ENCODE measurements at regions not wholly inside any gene's neighbourhood (a gene's known extent, or its start where the extent isn't known, plus 50 kb on each side); places are given as distances from the start of the nearest gene placed in this dataset.
"Not testable (repeated sequence)": the region's sequence is repeated elsewhere in the genome, so short reads cannot be mapped to it uniquely, and the experiment has no call there.

DNA sequence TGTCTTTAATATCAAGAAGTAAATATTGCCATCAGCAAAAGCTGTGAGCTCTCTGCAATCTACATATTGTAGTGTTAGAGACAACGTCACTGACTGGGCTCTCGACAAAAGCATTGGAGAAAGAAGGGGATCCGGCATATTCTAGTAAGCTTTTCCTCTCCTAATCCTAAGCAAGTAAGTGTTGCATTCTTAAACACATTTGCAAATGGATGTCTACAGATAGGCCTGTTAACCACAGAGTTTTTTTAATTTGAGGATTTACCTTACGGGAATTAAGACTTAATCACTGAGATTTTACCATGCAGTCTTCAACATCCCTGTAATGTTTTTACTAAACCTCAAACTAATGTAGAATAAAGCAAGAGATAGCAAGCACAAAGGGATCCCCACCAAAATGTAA, 426.5 kb upstream of the CAMK1G start:
- intact Hi-C loops (cut with micrococcal nuclease): no loop called here
- Mint-ChIP-seq H3K27ac (no peak overlapping the region), H3K27me3 (ENCODE audit: low read depth) (no peaks in the 10 kb centered on the region), H3K36me3 (ENCODE audit: low read depth) (no peaks in the 10 kb centered on the region), H3K4me1 (ENCODE audit: low read depth) (no peaks in the 10 kb centered on the region), H3K9me3 (no peaks in the 10 kb centered on the region), H3K4me3 (no peak overlapping the region)
- no peak for DNase-seq
- CTCF ChIA-PET: no interaction called here

DNA sequence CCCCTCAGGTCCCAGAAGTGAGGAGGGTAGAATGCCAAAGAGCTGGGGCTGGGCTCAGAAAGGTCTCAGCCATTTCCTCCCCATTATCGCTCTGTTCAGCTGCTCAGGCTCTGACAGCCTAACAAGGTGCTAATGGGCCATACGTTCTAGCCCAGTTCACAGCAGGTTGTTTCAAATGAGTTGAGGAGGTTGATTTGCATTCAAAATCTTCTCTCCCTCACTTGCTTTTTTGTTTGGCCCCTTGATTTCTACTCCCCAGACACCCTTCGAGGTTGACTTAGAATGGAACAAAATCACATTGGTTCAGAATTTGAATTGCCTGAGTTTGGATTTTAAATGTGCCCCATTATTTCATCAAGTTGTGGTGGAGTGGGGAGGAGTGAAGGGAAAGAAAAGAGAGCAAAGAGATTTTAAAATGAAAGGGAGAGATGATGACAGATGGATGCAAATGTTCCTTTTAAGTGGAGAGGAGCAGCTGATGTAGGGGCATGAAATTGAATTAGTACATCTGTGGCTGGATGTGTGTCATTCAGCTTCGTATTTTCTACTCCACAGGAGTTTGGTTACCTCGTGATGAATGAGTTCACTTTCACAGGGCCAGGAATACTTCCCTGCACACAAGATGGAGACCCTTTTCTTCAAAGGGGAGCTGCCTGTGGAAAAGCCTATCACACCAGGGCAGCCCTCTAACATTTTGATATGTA, 425.8 kb upstream of the CAMK1G start:
- CTCF ChIA-PET: no interaction called here
- Mint-ChIP-seq H3K36me3 (ENCODE audit: low read depth) (no peaks in the 10 kb centered on the region), H3K9me3 (no peaks in the 10 kb centered on the region), H3K27me3 (ENCODE audit: low read depth) (no peaks in the 10 kb centered on the region), H3K4me3 (no peak overlapping the region), H3K27ac (no peak overlapping the region), H3K4me1 (ENCODE audit: low read depth) (no peaks in the 10 kb centered on the region)
- no peak for DNase-seq
- intact Hi-C loops (cut with micrococcal nuclease): no loop called here

DNA sequence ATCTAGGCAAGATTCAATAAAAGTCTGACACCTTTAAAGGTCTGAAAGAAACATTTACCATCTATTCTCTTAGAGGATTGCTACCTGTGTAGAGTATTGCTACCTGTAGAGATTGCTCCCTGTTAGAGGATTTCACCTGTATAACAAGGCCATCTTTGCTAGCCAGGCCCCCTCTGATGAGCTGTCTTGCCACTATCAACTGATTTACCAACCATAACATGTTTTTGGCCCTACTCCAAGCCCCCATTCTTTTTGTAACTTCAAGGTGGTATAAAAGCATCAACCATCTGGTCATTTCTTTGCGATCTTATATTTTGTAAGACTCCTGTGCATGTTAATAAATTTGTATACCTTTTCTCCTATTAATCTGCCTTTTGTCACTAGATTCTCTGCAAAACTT, 424.7 kb upstream of the CAMK1G start:
- Mint-ChIP-seq H3K27me3 (ENCODE audit: low read depth) (no peaks in the 10 kb centered on the region), H3K36me3 (ENCODE audit: low read depth) (no peaks in the 10 kb centered on the region), H3K4me1 (ENCODE audit: low read depth) (no peaks in the 10 kb centered on the region), H3K4me3 (no peak overlapping the region), H3K27ac (no peak overlapping the region), H3K9me3 (no peaks in the 10 kb centered on the region)
- DNase-seq: no peak
- CTCF ChIA-PET: no interaction called here
- intact Hi-C loops (cut with micrococcal nuclease): no loop called here

DNA sequence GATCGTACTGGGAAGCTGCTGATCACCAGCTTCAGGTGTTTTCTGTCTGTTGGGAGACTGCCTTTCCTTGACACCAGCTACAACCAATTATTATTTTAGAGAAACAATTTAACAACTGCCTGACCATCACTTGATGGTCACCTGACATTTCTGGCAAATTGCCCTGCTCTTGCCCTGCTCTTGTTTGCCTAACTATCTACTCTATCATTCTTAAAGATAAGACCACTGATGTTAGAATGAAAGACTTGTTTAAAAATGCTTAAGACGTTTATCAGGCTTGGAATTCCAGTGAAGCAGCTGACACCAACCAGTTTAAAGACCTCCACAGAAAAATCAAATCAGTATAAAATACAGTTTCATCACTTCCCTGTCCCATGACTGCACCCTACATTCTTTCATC, 423.3 kb upstream of the CAMK1G start:
- intact Hi-C loops (cut with micrococcal nuclease): no loop called here

DNA sequence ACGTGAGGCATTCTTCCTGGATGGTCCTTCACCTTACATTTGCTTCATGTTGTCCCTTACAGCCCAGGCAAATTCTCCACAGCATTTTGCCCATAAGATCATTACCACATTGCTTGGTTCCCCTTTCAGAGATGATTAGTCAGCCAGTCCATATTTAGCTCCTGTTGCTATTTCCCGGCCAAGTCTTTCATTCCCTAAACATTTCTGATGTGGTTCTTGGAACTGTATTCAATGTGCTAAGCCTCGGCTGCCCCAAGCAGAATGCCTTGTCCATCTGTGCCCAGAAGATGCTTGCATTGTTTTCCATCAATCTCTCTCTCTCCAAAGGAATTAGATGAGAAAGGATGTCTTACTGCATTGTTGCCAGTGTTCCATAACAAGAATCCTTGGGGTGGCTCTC, 420.9 kb upstream of the CAMK1G start:
- Mint-ChIP-seq H3K36me3 (ENCODE audit: low read depth) (no peaks in the 10 kb centered on the region), H3K9me3 (no peaks in the 10 kb centered on the region), H3K27ac (no peak overlapping the region), H3K4me3 (no peak overlapping the region), H3K27me3 (ENCODE audit: low read depth) (no peaks in the 10 kb centered on the region), H3K4me1 (ENCODE audit: low read depth) (no peaks in the 10 kb centered on the region)
- CTCF ChIA-PET: no interaction called here
- DNase-seq: no peak
- intact Hi-C loops (cut with micrococcal nuclease): no loop called here

More for the DNA sequence above, 423.3 kb upstream of the CAMK1G start:
- no peak overlapping the region for H3K27ac Mint-ChIP-seq
- no peaks in the 10 kb centered on the region for H3K36me3 Mint-ChIP-seq (ENCODE audit: low read depth)
- CTCF ChIA-PET: no interaction called here
- H3K27me3 Mint-ChIP-seq (ENCODE audit: low read depth): no peaks in the 10 kb centered on the region
- H3K9me3 Mint-ChIP-seq: no peaks in the 10 kb centered on the region
- DNase-seq: no peak
- H3K4me3 Mint-ChIP-seq: no peak overlapping the region
- no peaks in the 10 kb centered on the region for H3K4me1 Mint-ChIP-seq (ENCODE audit: low read depth)

DNA sequence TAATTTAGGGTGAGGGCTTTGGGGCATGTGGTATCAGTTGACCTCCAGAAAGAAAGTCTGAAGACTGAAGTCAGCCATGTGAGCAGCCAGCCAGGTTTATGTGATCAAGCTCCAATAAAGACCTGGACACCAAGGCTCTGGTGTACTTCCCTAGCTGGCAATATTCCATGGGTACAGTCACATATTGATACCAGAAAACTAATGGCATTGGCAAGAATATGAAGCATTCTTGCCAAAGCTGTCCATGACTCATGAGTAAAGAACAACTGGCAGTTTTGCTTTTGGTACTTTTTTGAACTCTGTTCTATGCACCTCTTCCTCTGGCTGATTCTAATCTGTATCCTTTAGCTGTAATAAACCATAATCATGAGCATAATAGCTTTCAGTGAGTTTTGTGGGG, 415.3 kb upstream of the CAMK1G start:
- Mint-ChIP-seq H3K27ac (no peak overlapping the region), H3K36me3 (ENCODE audit: low read depth) (no peaks in the 10 kb centered on the region), H3K4me3 (no peak overlapping the region), H3K4me1 (ENCODE audit: low read depth) (no peaks in the 10 kb centered on the region), H3K27me3 (ENCODE audit: low read depth) (no peaks in the 10 kb centered on the region), H3K9me3 (no peaks in the 10 kb centered on the region)
- CTCF ChIA-PET: no interaction called here
- no peak for DNase-seq
- intact Hi-C loops (cut with micrococcal nuclease): no loop called here

DNA sequence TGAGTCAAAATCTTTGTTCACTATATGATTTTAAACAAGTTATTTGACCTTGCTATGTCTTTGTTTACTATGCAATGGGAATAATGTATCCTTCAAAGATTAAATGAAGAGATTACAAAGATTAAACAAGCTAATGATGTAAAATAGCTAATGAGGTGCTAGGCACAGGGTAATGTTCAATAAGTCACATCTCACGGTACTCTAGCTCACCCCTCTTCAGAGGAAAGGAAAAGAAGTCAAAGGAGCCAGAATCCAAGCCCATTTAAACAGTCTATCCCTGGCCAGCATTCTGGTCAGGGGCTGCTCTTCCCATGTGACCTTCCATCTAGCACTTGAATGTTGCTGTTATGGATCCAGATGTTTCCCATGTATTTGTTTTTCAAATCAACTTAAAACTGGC, 412.4 kb upstream of the CAMK1G start:
- intact Hi-C loops (cut with micrococcal nuclease): no loop called here
- no peaks in the 10 kb centered on the region for H3K4me1 Mint-ChIP-seq (ENCODE audit: low read depth)
- no peaks in the 10 kb centered on the region for H3K36me3 Mint-ChIP-seq (ENCODE audit: low read depth)
- peaks cover 3% of the 10 kb centered on the region for H3K27me3 Mint-ChIP-seq (ENCODE audit: low read depth)
- DNase-seq: no peak
- H3K27ac Mint-ChIP-seq: no peak overlapping the region
- H3K9me3 Mint-ChIP-seq: no peaks in the 10 kb centered on the region
- CTCF ChIA-PET: no interaction called here
- no peak overlapping the region for H3K4me3 Mint-ChIP-seq

DNA sequence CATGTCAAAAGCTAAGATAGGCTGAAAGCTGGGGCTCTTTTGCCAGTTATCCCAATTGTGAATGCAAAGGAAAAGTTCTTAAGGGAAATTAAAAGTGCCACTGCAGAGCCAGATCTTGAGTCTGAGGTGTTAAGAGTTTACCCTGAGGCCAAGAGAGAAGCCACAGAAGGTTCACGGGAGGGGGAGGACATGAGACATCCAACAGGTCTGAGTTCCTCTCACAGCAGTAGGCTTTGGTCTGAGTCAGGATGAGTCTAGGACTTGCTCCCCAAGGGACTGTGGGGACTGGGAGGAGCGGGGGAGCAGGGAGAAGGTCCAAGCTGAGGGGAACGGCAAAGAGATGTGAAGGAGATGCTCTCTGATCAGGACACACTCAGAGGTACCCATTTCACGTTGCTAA, 411.2 kb upstream of the CAMK1G start:
- Mint-ChIP-seq H3K4me3 (no peak overlapping the region), H3K9me3 (no peaks in the 10 kb centered on the region), H3K27me3 (ENCODE audit: low read depth) (peaks cover 3% of the 10 kb centered on the region), H3K27ac (no peak overlapping the region), H3K4me1 (ENCODE audit: low read depth) (no peaks in the 10 kb centered on the region), H3K36me3 (ENCODE audit: low read depth) (no peaks in the 10 kb centered on the region)
- CTCF ChIA-PET: no interaction called here
- DNase-seq: no peak
- intact Hi-C loops (cut with micrococcal nuclease): no loop called here

DNA sequence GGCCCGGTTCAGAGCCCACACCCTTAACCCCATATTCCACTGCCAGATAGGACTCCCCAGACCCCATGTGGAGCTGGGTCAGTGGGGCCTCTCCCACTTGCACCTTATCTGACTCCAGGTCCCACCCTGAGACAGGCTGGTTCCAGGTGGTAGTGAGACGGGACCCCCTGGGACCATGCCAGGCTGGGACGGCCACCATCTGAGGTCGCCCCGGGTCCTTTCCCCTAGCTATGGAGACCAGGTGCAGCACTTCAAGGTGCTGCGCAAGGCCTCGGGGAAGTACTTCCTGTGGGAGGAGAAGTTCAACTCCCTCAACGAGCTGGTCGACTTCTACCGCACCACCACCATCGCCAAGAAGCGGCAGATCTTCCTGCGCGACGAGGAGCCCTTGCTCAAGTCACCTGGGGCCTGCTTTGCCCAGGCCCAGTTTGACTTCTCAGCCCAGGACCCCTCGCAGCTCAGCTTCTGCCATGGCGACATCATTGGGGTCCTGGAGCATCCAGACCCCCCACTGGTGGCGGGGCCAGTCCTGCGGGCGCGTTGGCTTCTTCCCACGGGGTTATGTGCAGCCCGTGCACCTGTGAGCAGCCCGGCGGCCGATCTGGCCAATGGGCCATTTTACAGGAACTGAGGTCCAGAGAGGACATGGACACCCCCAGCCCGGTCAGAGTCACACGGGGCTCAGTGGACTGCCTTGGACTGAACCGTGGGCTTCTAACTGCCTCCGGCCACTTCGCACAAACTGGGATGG, 410.5 kb upstream of the CAMK1G start:
- intact Hi-C loops (cut with micrococcal nuclease); H3K9me3 Mint-ChIP-seq; H3K27me3 Mint-ChIP-seq (ENCODE audit: low read depth); H3K4me1 Mint-ChIP-seq (ENCODE audit: low read depth); H3K4me3 Mint-ChIP-seq; DNase-seq; H3K27ac Mint-ChIP-seq; H3K36me3 Mint-ChIP-seq (ENCODE audit: low read depth); CTCF ChIA-PET: not testable (repeated sequence)

DNA sequence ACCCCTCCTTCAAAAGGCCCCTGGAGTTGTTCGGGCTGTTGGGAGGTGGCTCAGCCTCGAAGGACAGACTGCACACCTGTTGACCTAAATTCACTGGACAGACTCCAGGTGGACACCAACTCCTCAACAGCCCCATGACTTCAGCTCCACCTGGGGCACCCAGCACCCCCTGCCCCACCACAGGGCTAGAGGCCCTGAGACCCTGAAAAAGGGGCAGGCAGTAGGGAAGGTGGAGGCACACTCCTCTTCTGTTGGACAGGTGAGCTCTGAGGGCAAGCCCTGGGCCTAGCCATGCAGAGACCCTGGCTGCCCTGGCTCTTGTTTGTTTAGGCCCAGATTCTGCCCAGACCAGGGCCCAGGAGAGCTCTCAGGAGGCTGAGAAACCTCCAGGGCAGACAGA, 409.7 kb upstream of the CAMK1G start:
- H3K4me3 Mint-ChIP-seq; H3K27ac Mint-ChIP-seq; DNase-seq; H3K4me1 Mint-ChIP-seq (ENCODE audit: low read depth); H3K36me3 Mint-ChIP-seq (ENCODE audit: low read depth); H3K9me3 Mint-ChIP-seq; H3K27me3 Mint-ChIP-seq (ENCODE audit: low read depth); intact Hi-C loops (cut with micrococcal nuclease); CTCF ChIA-PET: not testable (repeated sequence)

DNA sequence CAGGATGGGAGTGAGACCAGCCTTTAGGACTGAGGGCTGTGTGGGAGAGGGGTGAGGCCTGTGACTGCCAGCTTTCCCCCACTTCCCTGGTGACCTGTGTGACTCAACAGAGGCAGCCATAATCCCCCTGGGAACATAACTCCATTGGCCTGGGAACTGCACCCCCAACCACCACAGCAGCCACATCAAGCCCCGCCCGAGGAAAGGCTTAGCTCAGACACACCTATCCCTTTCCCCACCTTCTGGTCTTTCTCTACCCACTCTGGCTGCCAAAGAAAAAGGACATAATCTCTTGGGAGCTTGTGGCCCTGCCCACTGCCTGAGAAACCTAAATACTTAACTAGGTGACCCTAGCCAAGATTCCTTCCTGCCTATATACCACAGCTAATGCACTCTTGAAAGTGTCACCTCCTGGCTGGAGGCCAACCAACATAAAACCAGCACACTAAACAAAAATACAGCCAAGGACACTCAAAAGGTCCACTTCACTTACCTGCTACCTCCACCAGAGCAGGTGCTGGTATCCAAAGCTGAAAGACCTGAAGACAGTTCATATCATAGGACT, 406.6 kb upstream of the CAMK1G start:
- H3K27me3 Mint-ChIP-seq (ENCODE audit: low read depth): peaks cover 3% of the 10 kb centered on the region
- H3K27ac Mint-ChIP-seq: no peak overlapping the region
- CTCF ChIA-PET: interaction anchor here (0.9 kb wide), 1 partner anchor 14 kb away, joined by 3 read pairs; no protein-coding TSS in a partner anchor
- H3K4me3 Mint-ChIP-seq: no peak overlapping the region
- intact Hi-C loops (cut with micrococcal nuclease): no loop called here
- no peaks in the 10 kb centered on the region for H3K36me3 Mint-ChIP-seq (ENCODE audit: low read depth)
- no peaks in the 10 kb centered on the region for H3K9me3 Mint-ChIP-seq
- DNase-seq: no peak
- H3K4me1 Mint-ChIP-seq (ENCODE audit: low read depth): no peaks in the 10 kb centered on the region

DNA sequence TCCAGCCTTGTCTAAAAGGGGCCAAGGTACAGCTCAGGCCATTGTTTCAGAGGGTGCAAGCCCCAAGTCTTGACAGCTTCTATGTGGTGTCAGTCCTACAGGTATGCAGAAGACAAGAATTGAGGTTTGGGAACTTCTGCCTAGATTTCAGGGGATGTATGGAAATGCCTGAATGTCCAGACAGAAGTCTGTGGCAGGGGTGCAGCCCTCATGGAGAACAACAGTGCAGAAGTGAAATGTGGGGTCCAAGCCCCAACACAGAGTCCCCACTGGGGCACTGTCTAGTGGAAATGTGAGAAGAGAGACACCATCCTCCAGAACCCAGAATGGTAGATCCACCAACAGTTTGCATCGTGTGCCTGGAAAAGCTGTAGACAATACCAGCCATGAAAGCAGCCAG, 400.3 kb upstream of the CAMK1G start:
- no peak for DNase-seq
- H3K27ac Mint-ChIP-seq: no peak overlapping the region
- no peaks in the 10 kb centered on the region for H3K4me1 Mint-ChIP-seq (ENCODE audit: low read depth)
- no peak overlapping the region for H3K4me3 Mint-ChIP-seq
- H3K36me3 Mint-ChIP-seq (ENCODE audit: low read depth): no peaks in the 10 kb centered on the region
- H3K27me3 Mint-ChIP-seq (ENCODE audit: low read depth): peaks cover 2% of the 10 kb centered on the region
- CTCF ChIA-PET: interaction anchor here (0.6 kb wide), 1 partner anchor 725 kb away, joined by 3 read pairs; no protein-coding TSS in a partner anchor
- peaks cover 13% of the 10 kb centered on the region for H3K9me3 Mint-ChIP-seq
- intact Hi-C loops (cut with micrococcal nuclease): no loop called here

DNA sequence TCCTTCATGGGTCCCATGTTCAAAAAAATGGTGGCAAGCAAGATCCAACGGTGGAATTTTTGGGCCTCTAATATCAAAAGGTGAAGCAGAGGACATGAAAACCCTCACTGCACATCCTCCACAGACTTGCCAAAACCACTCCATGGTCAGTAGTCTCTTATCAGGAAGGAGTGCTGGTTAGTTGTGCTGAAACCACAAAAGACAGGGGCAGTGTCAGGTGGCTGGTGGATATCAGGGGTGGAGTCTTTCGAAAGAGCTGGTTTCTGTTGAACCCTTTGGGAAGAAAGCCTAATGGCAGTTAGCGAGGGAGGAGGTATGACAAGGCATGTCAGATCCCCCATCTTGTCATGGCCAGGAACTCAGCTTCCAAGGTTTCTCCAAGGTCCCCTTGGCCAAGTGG, 395.9 kb upstream of the CAMK1G start:
- Mint-ChIP-seq H3K4me3 (no peak overlapping the region), H3K27ac (no peak overlapping the region), H3K36me3 (ENCODE audit: low read depth) (no peaks in the 10 kb centered on the region), H3K27me3 (ENCODE audit: low read depth) (peaks cover 4% of the 10 kb centered on the region), H3K9me3 (peaks cover 9% of the 10 kb centered on the region), H3K4me1 (ENCODE audit: low read depth) (no peaks in the 10 kb centered on the region)
- CTCF ChIA-PET: no interaction called here
- no peak for DNase-seq
- intact Hi-C loops (cut with micrococcal nuclease): no loop called here

All from activated naive CD4-positive, alpha-beta T cell treated with anti-CD3 and anti-CD28 coated beads for 36 hours (primary cell).